ENCODE measurements at regions not wholly inside any gene's neighbourhood (a gene's known extent, or its start where the extent isn't known, plus 50 kb on each side); places are given as distances from the start of the nearest gene placed in this dataset.

GRCh38 chr3:150136242-150136641 lies 165.5 kb upstream of the PFN2 start:
- TF ChIP-seq CTCF (IDR thresholded peaks at IDR 0.05) (no peak), POLR2AphosphoS5 (IDR thresholded peaks at IDR 0.05) (no peak), POLR2A (IDR thresholded peaks at IDR 0.05) (no peak)
